ENCODE measurements at regions not wholly inside any gene's neighbourhood (a gene's known extent, or its start where the extent isn't known, plus 50 kb on each side); places are given as distances from the start of the nearest gene placed in this dataset.

DNA sequence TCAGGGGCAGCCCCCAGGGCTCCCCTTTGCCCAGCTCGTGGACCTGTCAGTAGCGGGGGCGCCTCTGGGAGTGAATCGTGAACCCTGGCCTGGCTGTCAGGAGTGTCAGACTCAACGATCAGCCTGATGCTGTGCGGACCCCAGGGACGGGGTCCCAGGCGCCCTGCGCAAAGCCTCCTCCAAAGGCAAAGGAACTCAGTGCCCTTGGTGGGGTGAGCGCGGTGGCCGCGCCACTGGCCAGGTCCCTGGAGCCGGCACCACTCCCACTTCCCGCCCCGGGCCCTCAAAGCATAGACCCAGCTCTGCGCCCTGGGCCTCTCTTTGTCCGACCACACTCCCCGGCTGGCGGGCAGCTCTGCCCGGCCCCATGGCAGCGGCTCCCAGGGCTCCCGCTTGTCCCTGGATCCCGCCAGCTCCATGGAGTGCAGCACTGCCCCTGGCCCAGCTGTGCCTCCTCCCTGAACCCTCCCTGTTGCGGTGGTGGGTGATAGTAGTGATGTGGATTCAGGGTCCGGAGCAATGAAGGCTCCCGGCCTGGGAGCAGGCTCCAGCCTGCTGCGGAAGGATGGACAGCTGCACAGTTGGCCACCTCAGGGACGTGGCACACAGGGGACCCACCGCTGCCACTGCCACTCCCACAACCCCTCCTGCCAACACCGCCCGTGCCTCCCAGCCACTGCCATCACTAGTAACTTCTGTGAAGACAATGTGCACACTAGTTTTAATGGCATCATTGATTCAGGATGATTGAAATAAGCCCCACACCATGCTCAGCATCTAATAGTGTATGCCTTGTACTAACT lies 263.8 kb downstream of the ZBBX start:
- no peaks in the 10 kb centered on the region for H3K9me3 ChIP-seq
- H3K27me3 ChIP-seq, result no peaks in the 10 kb centered on the region
- TF ChIP-seq POLR2A (IDR thresholded peaks at IDR 0.05; ENCODE audit: low read depth), result no peak
- TF ChIP-seq EP300 (IDR thresholded peaks at IDR 0.05), result no peak
- TF ChIP-seq, protein P1, sequence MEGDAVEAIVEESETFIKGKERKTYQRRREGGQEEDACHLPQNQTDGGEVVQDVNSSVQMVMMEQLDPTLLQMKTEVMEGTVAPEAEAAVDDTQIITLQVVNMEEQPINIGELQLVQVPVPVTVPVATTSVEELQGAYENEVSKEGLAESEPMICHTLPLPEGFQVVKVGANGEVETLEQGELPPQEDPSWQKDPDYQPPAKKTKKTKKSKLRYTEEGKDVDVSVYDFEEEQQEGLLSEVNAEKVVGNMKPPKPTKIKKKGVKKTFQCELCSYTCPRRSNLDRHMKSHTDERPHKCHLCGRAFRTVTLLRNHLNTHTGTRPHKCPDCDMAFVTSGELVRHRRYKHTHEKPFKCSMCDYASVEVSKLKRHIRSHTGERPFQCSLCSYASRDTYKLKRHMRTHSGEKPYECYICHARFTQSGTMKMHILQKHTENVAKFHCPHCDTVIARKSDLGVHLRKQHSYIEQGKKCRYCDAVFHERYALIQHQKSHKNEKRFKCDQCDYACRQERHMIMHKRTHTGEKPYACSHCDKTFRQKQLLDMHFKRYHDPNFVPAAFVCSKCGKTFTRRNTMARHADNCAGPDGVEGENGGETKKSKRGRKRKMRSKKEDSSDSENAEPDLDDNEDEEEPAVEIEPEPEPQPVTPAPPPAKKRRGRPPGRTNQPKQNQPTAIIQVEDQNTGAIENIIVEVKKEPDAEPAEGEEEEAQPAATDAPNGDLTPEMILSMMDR (IDR thresholded peaks at IDR 0.05), result no peak
- TF ChIP-seq POLR2AphosphoS5 (IDR thresholded peaks at IDR 0.05), result no peak
- H3K4me1 ChIP-seq, result peaks cover 0 to 15% (median 6%) of the 10 kb centered on the region in 4 donors
- intact Hi-C loops (cut with DNase I), result no loop called here
- DNase-seq (ENCODE audit: extremely low spot score), result no peak
- no peak overlapping the region for H3K4me3 ChIP-seq
- H3K27ac ChIP-seq (replicated peaks in 1 of 4), result no peak overlapping the region
- no peaks in the 10 kb centered on the region for H3K36me3 ChIP-seq
- WGBS, result 96% methylated on average over 13 of the region's 32 CpGs

DNA sequence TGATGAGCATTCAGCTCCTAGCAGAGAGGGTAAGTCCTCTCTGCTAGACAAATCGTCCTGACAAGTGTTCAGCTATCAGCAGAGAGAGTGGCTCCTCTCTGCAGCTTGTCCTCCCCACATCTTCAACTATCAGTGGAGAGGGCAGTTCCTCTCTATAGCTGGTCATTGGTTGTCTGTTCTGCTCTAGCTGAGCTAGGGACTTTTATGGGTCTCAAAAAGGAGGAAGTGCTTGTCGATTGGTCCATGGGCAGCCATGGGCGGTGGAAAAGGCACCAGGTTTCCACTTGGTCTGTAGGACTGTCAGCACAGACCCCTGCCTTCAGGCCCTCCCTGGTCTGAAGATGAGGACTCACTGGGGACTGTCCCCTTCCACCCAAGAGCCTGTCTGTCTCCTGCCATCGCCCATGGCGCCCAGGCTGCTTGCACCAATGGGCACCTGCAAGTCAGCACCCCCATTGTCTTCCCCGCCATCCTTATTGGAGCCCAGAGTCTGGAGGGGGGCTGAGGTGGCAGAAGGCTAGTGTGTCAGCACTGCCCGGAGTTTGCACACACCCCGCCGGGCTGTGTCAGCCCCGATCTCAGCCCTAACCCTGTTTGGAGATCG lies 264.7 kb downstream of the ZBBX start:
- H3K27ac ChIP-seq (replicated peaks in 1 of 4), result no peak overlapping the region

DNA sequence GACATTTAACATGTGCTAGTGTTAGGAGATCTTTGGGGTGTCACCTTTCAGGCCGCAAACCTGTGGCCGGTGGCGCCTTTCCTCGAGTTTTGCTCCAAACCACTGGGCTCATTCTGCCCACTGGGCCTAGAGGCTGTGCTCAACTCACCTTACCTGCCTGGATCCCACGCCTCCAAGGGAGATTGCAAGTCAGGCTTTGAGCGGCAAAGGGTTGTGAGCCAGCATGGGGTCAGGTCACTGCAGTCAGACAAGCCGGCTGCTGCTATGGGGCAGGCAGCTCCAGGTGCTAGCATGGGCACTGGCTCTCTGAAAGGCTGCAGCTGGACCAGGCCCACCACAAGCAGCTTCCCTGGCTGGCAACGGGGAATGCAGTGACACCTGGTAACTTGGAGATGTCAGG lies 265.5 kb downstream of the ZBBX start:
- H3K36me3 ChIP-seq, result no peaks in the 10 kb centered on the region
- peaks cover 0 to 22% (median 11%) of the 10 kb centered on the region in 4 donors for H3K4me1 ChIP-seq
- DNase-seq (ENCODE audit: extremely low spot score), result no peak
- no peaks in the 10 kb centered on the region for H3K27me3 ChIP-seq
- H3K9me3 ChIP-seq, result no peaks in the 10 kb centered on the region
- intact Hi-C loops (cut with DNase I), result no loop called here
- H3K27ac ChIP-seq (replicated peaks in 1 of 4), result no peak overlapping the region
- no peak overlapping the region for H3K4me3 ChIP-seq
- no peak for TF ChIP-seq EP300 (IDR thresholded peaks at IDR 0.05)
- TF ChIP-seq POLR2AphosphoS5 (IDR thresholded peaks at IDR 0.05), result no peak
- no peak for TF ChIP-seq POLR2A (IDR thresholded peaks at IDR 0.05; ENCODE audit: low read depth)
- TF ChIP-seq, protein P1 (IDR thresholded peaks at IDR 0.05), result no peak
- 93% methylated on average over 6 of the region's 8 CpGs for WGBS

More for the DNA sequence above, 264.7 kb downstream of the ZBBX start:
- no peak overlapping the region for H3K4me3 ChIP-seq
- no peaks in the 10 kb centered on the region for H3K27me3 ChIP-seq
- TF ChIP-seq EP300 (IDR thresholded peaks at IDR 0.05) (no peak), POLR2AphosphoS5 (IDR thresholded peaks at IDR 0.05) (no peak), POLR2A (IDR thresholded peaks at IDR 0.05; ENCODE audit: low read depth) (no peak)
- TF ChIP-seq, protein P1 (IDR thresholded peaks at IDR 0.05), result no peak
- no peaks in the 10 kb centered on the region for H3K36me3 ChIP-seq
- intact Hi-C loops (cut with DNase I), result no loop called here
- WGBS, result 89% methylated on average over 7 of the region's 11 CpGs
- peaks cover 0 to 22% (median 11%) of the 10 kb centered on the region in 4 donors for H3K4me1 ChIP-seq
- DNase-seq (ENCODE audit: extremely low spot score), result no peak
- no peaks in the 10 kb centered on the region for H3K9me3 ChIP-seq

DNA sequence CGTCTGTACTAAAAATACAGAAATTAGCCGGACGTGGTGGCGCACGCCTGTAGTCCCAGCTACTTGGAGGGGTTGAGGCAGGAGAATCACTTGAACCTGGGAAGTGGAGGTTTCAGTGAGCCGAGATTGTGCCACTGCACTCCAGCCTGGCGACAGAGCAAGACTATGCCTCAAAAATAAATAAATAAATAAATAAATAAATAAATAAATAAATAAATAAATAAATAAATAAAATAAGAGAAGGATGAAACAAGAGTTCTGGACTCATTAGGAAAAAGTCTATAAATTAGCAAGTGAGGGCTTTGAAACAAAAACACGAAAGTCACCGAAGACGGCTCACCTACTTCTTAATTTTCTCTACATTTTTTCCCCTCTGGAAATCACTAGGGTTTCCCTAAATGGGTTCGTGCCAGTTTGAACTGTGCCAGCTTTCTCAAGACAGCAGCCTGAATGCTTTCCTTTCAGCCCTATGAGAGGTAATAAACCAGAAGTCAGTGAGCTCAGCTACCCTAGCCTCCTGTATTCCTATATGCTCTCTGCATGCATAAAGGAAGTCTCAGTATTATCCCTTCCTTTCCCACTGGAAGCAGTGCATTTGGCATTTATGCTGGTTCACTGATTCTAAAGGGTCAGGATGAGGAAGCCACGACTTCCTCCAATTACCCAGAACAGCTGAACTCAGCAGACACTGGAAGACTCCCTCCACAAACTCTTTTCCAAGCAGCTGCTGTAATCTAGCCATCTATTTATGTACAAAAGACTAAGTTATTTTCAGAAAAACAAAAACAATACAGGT lies 266.9 kb downstream of the ZBBX start:
- DNase-seq (ENCODE audit: extremely low spot score), result no peak
- TF ChIP-seq, protein P1 (IDR thresholded peaks at IDR 0.05), result no peak
- TF ChIP-seq EP300 (IDR thresholded peaks at IDR 0.05), result no peak
- TF ChIP-seq POLR2AphosphoS5 (IDR thresholded peaks at IDR 0.05), result no peak
- 90% methylated on average over 11 of the region's 12 CpGs for WGBS
- H3K36me3 ChIP-seq, result no peaks in the 10 kb centered on the region
- H3K27ac ChIP-seq (replicated peaks in 1 of 4), result no peak overlapping the region
- intact Hi-C loops (cut with DNase I), result no loop called here
- H3K9me3 ChIP-seq, result no peaks in the 10 kb centered on the region
- peaks cover 0 to 22% (median 11%) of the 10 kb centered on the region in 4 donors for H3K4me1 ChIP-seq
- H3K27me3 ChIP-seq, result no peaks in the 10 kb centered on the region
- no peak overlapping the region for H3K4me3 ChIP-seq

Data from esophagus muscularis mucosa (tissue), 4 donors.